ENCODE measurements at regions not wholly inside any gene's neighbourhood (a gene's known extent, or its start where the extent isn't known, plus 50 kb on each side); places are given as distances from the start of the nearest gene placed in this dataset.

- no peak for DNase-seq
- no peak overlapping the region for H3K14ac ChIP-seq (ENCODE audit: low read length in 2 of 2)
- no peak overlapping the region for H4K8ac ChIP-seq (ENCODE audit: low read length)
- no peaks in the 10 kb centered on the region for H3K36me3 ChIP-seq (ENCODE audit: control insufficient read depth in 1 of 2, insufficient read depth in 2 of 2, low read depth in 1 of 2, low read length in 2 of 2)
- H3K4ac ChIP-seq (ENCODE audit: low read depth in 1 of 2, low read length in 2 of 2) = no peak overlapping the region
- no peaks in the 10 kb centered on the region for H3K4me1 ChIP-seq (ENCODE audit: control insufficient read depth, insufficient read depth, low read depth, low read length)
- no peak overlapping the region for H4K91ac ChIP-seq (ENCODE audit: low read length)
- no peak overlapping the region for H2BK12ac ChIP-seq (ENCODE audit: low read length in 2 of 2)
- no peak overlapping the region for H3K9ac ChIP-seq (ENCODE audit: low read length)
- 96% methylated on average over 4 of the region's 4 CpGs for WGBS
- no peaks in the 10 kb centered on the region for H3K79me1 ChIP-seq (replicated peaks; ENCODE audit: low read length, poor library complexity, severe bottlenecking)
- no peak overlapping the region for H3K27ac ChIP-seq (ENCODE audit: low read length, poor library complexity, severe bottlenecking)
- H3K4me2 ChIP-seq (ENCODE audit: low read length, poor library complexity, severe bottlenecking) = no peak overlapping the region
- no peak overlapping the region for H3K18ac ChIP-seq (ENCODE audit: low read depth in 1 of 2, low read length in 2 of 2)
- H2BK120ac ChIP-seq (ENCODE audit: low read depth, low read length) = no peak overlapping the region
- H2BK5ac ChIP-seq (ENCODE audit: low read depth, low read length, poor library complexity, severe bottlenecking) = no peak overlapping the region
- H2BK15ac ChIP-seq (ENCODE audit: low read depth, poor library complexity, severe bottlenecking) = no peak overlapping the region
- no peak overlapping the region for H2AFZ ChIP-seq (ENCODE audit: low read depth, low read length)
- no peak overlapping the region for H3K23ac ChIP-seq (ENCODE audit: low read length in 2 of 2)
- H3K9me3 ChIP-seq (ENCODE audit: control insufficient read depth, low read length) = peaks cover 15% of the 10 kb centered on the region
- H3K4me3 ChIP-seq (ENCODE audit: insufficient read depth in 1 of 2, low read depth in 1 of 2, low read length in 2 of 2) = no peak overlapping the region
- H3K27me3 ChIP-seq (ENCODE audit: control insufficient read depth in 1 of 2, insufficient read depth in 1 of 2, low read length in 2 of 2) = no peaks in the 10 kb centered on the region
- no peak overlapping the region for H2AK5ac ChIP-seq (ENCODE audit: low read length, severe bottlenecking)
Measured at GRCh38 chr6:105964979-105965760, 121.0 kb upstream of the PRDM1 start.

GRCh38 chr6:105954148-105954547 lies 132.0 kb upstream of the PRDM1 start:
- Histone ChIP-seq H2BK120ac (ENCODE audit: low read depth, low read length) (no peak overlapping the region), H2BK5ac (ENCODE audit: low read depth, low read length, poor library complexity, severe bottlenecking) (no peak overlapping the region), H2AK5ac (ENCODE audit: low read length, severe bottlenecking) (no peak overlapping the region), H3K27ac (ENCODE audit: low read length, poor library complexity, severe bottlenecking) (no peak overlapping the region), H3K14ac (ENCODE audit: low read length in 2 of 2) (no peak overlapping the region), H3K18ac (ENCODE audit: low read depth in 1 of 2, low read length in 2 of 2) (no peak overlapping the region), H3K4me2 (ENCODE audit: low read length, poor library complexity, severe bottlenecking) (no peak overlapping the region), H2BK15ac (ENCODE audit: low read depth, poor library complexity, severe bottlenecking) (no peak overlapping the region), H4K8ac (ENCODE audit: low read length) (no peak overlapping the region), H3K36me3 (ENCODE audit: control insufficient read depth in 1 of 2, insufficient read depth in 2 of 2, low read depth in 1 of 2, low read length in 2 of 2) (no peaks in the 10 kb centered on the region), H3K9me3 (ENCODE audit: control insufficient read depth, low read length) (no peaks in the 10 kb centered on the region), H2AFZ (ENCODE audit: low read depth, low read length) (no peak overlapping the region), H3K4ac (ENCODE audit: low read depth in 1 of 2, low read length in 2 of 2) (no peak overlapping the region), H3K9ac (ENCODE audit: low read length) (no peak overlapping the region), H3K23ac (ENCODE audit: low read length in 2 of 2) (no peak overlapping the region), H3K27me3 (ENCODE audit: control insufficient read depth in 1 of 2, insufficient read depth in 1 of 2, low read length in 2 of 2) (no peaks in the 10 kb centered on the region), H2BK12ac (ENCODE audit: low read length in 2 of 2) (no peak overlapping the region), H3K79me1 (replicated peaks; ENCODE audit: low read length, poor library complexity, severe bottlenecking) (no peaks in the 10 kb centered on the region), H3K4me3 (ENCODE audit: insufficient read depth in 1 of 2, low read depth in 1 of 2, low read length in 2 of 2) (no peak overlapping the region), H4K91ac (ENCODE audit: low read length) (no peak overlapping the region), H3K4me1 (ENCODE audit: control insufficient read depth, insufficient read depth, low read depth, low read length) (no peaks in the 10 kb centered on the region)
- WGBS = 100% methylated on average over 2 of the region's 4 CpGs
- no peak for DNase-seq

GRCh38 chr6:105952772-105953690 lies 133.1 kb upstream of the PRDM1 start:
- H3K14ac ChIP-seq (ENCODE audit: low read length in 2 of 2) = no peak overlapping the region
- DNase-seq = no peak
- no peak overlapping the region for H2BK120ac ChIP-seq (ENCODE audit: low read depth, low read length)
- H3K9ac ChIP-seq (ENCODE audit: low read length) = no peak overlapping the region
- WGBS = 46% methylated on average over 5 of the region's 7 CpGs
- no peak overlapping the region for H2AFZ ChIP-seq (ENCODE audit: low read depth, low read length)
- no peak overlapping the region for H4K91ac ChIP-seq (ENCODE audit: low read length)
- H2BK12ac ChIP-seq (ENCODE audit: low read length in 2 of 2) = no peak overlapping the region
- no peaks in the 10 kb centered on the region for H3K79me1 ChIP-seq (replicated peaks; ENCODE audit: low read length, poor library complexity, severe bottlenecking)
- no peak overlapping the region for H2BK5ac ChIP-seq (ENCODE audit: low read depth, low read length, poor library complexity, severe bottlenecking)
- H2BK15ac ChIP-seq (ENCODE audit: low read depth, poor library complexity, severe bottlenecking) = no peak overlapping the region
- H4K8ac ChIP-seq (ENCODE audit: low read length) = no peak overlapping the region
- H3K4ac ChIP-seq (ENCODE audit: low read depth in 1 of 2, low read length in 2 of 2) = no peak overlapping the region
- H3K27ac ChIP-seq (ENCODE audit: low read length, poor library complexity, severe bottlenecking) = no peak overlapping the region
- H3K23ac ChIP-seq (ENCODE audit: low read length in 2 of 2) = no peak overlapping the region
- H2AK5ac ChIP-seq (ENCODE audit: low read length, severe bottlenecking) = no peak overlapping the region
- H3K9me3 ChIP-seq (ENCODE audit: control insufficient read depth, low read length) = no peaks in the 10 kb centered on the region
- H3K36me3 ChIP-seq (ENCODE audit: control insufficient read depth in 1 of 2, insufficient read depth in 2 of 2, low read depth in 1 of 2, low read length in 2 of 2) = no peaks in the 10 kb centered on the region
- H3K18ac ChIP-seq (ENCODE audit: low read depth in 1 of 2, low read length in 2 of 2) = no peak overlapping the region
- H3K27me3 ChIP-seq (ENCODE audit: control insufficient read depth in 1 of 2, insufficient read depth in 1 of 2, low read length in 2 of 2) = no peaks in the 10 kb centered on the region
- no peaks in the 10 kb centered on the region for H3K4me1 ChIP-seq (ENCODE audit: control insufficient read depth, insufficient read depth, low read depth, low read length)
- H3K4me2 ChIP-seq (ENCODE audit: low read length, poor library complexity, severe bottlenecking) = no peak overlapping the region
- no peak overlapping the region for H3K4me3 ChIP-seq (ENCODE audit: insufficient read depth in 1 of 2, low read depth in 1 of 2, low read length in 2 of 2)

- no peak overlapping the region for H2BK120ac ChIP-seq (ENCODE audit: low read depth, low read length)
- no peaks in the 10 kb centered on the region for H3K79me1 ChIP-seq (replicated peaks; ENCODE audit: low read length, poor library complexity, severe bottlenecking)
- H3K9me3 ChIP-seq (ENCODE audit: control insufficient read depth, low read length) = no peaks in the 10 kb centered on the region
- H2AK5ac ChIP-seq (ENCODE audit: low read length, severe bottlenecking) = no peak overlapping the region
- H3K4me2 ChIP-seq (ENCODE audit: low read length, poor library complexity, severe bottlenecking) = no peak overlapping the region
- H2BK5ac ChIP-seq (ENCODE audit: low read depth, low read length, poor library complexity, severe bottlenecking) = no peak overlapping the region
- 68% methylated on average over 2 of the region's 3 CpGs for WGBS
- no peak overlapping the region for H2BK12ac ChIP-seq (ENCODE audit: low read length in 2 of 2)
- H3K4me1 ChIP-seq (ENCODE audit: control insufficient read depth, insufficient read depth, low read depth, low read length) = no peaks in the 10 kb centered on the region
- no peak overlapping the region for H4K91ac ChIP-seq (ENCODE audit: low read length)
- no peak overlapping the region for H2BK15ac ChIP-seq (ENCODE audit: low read depth, poor library complexity, severe bottlenecking)
- no peaks in the 10 kb centered on the region for H3K36me3 ChIP-seq (ENCODE audit: control insufficient read depth in 1 of 2, insufficient read depth in 2 of 2, low read depth in 1 of 2, low read length in 2 of 2)
- H3K18ac ChIP-seq (ENCODE audit: low read depth in 1 of 2, low read length in 2 of 2) = no peak overlapping the region
- DNase-seq = no peak
- no peak overlapping the region for H3K14ac ChIP-seq (ENCODE audit: low read length in 2 of 2)
- no peak overlapping the region for H3K4me3 ChIP-seq (ENCODE audit: insufficient read depth in 1 of 2, low read depth in 1 of 2, low read length in 2 of 2)
- no peak overlapping the region for H3K4ac ChIP-seq (ENCODE audit: low read depth in 1 of 2, low read length in 2 of 2)
- H4K8ac ChIP-seq (ENCODE audit: low read length) = no peak overlapping the region
- no peak overlapping the region for H2AFZ ChIP-seq (ENCODE audit: low read depth, low read length)
- H3K27ac ChIP-seq (ENCODE audit: low read length, poor library complexity, severe bottlenecking) = no peak overlapping the region
- H3K23ac ChIP-seq (ENCODE audit: low read length in 2 of 2) = no peak overlapping the region
- H3K9ac ChIP-seq (ENCODE audit: low read length) = no peak overlapping the region
- H3K27me3 ChIP-seq (ENCODE audit: control insufficient read depth in 1 of 2, insufficient read depth in 1 of 2, low read length in 2 of 2) = no peaks in the 10 kb centered on the region
Measured at GRCh38 chr6:105952326-105952725, 133.8 kb upstream of the PRDM1 start.

Data from mesenchymal stem cell (in vitro differentiated cells and primary cell).